Globus pallidus (tissue), 1 donor: ENCODE measurements at regions not wholly inside any gene's neighbourhood (a gene's known extent, or its start where the extent isn't known, plus 50 kb on each side); places are given as distances from the start of the nearest gene placed in this dataset.

Experiments used
- DNase-seq: peaks from one replicate; pipeline ENCODE4 v3.0.0-alpha.2; 2015; ENCODE audit warnings: low spot score

- no peak for DNase-seq
Observed at GRCh38 chr2:147363181-147363580, 481.6 kb upstream of the ACVR2A start.

GRCh38 chr2:147358375-147358774 is 486.5 kb upstream of the ACVR2A start:
- no peak for DNase-seq

- DNase-seq: no peak
Observed at GRCh38 chr2:147356157-147356556, 488.7 kb upstream of the ACVR2A start.

- no peak for DNase-seq
Observed at GRCh38 chr2:147355706-147356105, 489.1 kb upstream of the ACVR2A start.

- DNase-seq: no peak
Observed at GRCh38 chr2:147353072-147353381, 491.8 kb upstream of the ACVR2A start.

- DNase-seq: no peak
Observed at GRCh38 chr2:147352264-147353071, 492.4 kb upstream of the ACVR2A start.

GRCh38 chr2:147351784-147352183 is 493.0 kb upstream of the ACVR2A start:
- no peak for DNase-seq

- no peak for DNase-seq
Observed at GRCh38 chr2:147348931-147349555, 495.8 kb upstream of the ACVR2A start.

- no peak for DNase-seq
Observed at GRCh38 chr2:147346142-147346541, 498.7 kb upstream of the ACVR2A start.

GRCh38 chr2:147345246-147345645 is 499.6 kb upstream of the ACVR2A start:
- no peak for DNase-seq

GRCh38 chr2:147342329-147342728 is 502.5 kb upstream of the ACVR2A start:
- no peak for DNase-seq

- DNase-seq: no peak
Observed at GRCh38 chr2:147331790-147332419, 512.9 kb upstream of the ACVR2A start.

- no peak for DNase-seq
Observed at GRCh38 chr2:147330925-147331324, 513.9 kb upstream of the ACVR2A start.

- DNase-seq: no peak
Observed at GRCh38 chr2:147327613-147328012, 517.2 kb upstream of the ACVR2A start.

- no peak for DNase-seq
Observed at GRCh38 chr2:147325990-147326389, 518.8 kb upstream of the ACVR2A start.

- DNase-seq: no peak
Observed at GRCh38 chr2:147320146-147320545, 524.7 kb upstream of the ACVR2A start.

GRCh38 chr2:147311058-147311430 is 533.8 kb upstream of the ACVR2A start:
- DNase-seq: no peak

- no peak for DNase-seq
Observed at GRCh38 chr2:147310335-147311057, 534.3 kb upstream of the ACVR2A start.

- DNase-seq: no peak
Observed at GRCh38 chr2:147297820-147298219, 547.0 kb upstream of the ACVR2A start.

- DNase-seq: no peak
Observed at GRCh38 chr2:147294825-147295392, 549.9 kb upstream of the ACVR2A start.

GRCh38 chr2:147293991-147294824 is 550.6 kb upstream of the ACVR2A start:
- DNase-seq: no peak
